ENCODE measurements at regions not wholly inside any gene's neighbourhood (a gene's known extent, or its start where the extent isn't known, plus 50 kb on each side); places are given as distances from the start of the nearest gene placed in this dataset.
"Not testable (repeated sequence)": the region's sequence is repeated elsewhere in the genome, so short reads cannot be mapped to it uniquely, and the experiment has no call there.

- Mint-ChIP-seq H3K4me3 (peak overlapping the region; percentile 44 to 66), H3K27me3 (peaks cover 37 to 48% of the 10 kb centered on the region in 2 donors), H3K9me3 (peaks cover 0 to 1% of the 10 kb centered on the region in 2 donors), H3K4me1 (peaks cover 0 to 13% of the 10 kb centered on the region in 2 donors), H3K36me3 (no peaks in the 10 kb centered on the region), H3K27ac (no peak overlapping the region)
- ATAC-seq (replicated peaks) (no peak), DNase-seq (no peak)
Measured at GRCh38 chr13:24931450-24932251, 164.3 kb upstream of the PABPC3 start.

- ATAC-seq (replicated peaks); H3K36me3 Mint-ChIP-seq; H3K27ac Mint-ChIP-seq; DNase-seq; H3K4me3 Mint-ChIP-seq; H3K9me3 Mint-ChIP-seq: not testable (repeated sequence)
- Mint-ChIP-seq H3K27me3 (peaks cover 37 to 58% of the 10 kb centered on the region in 2 donors), H3K4me1 (peaks cover 0 to 13% of the 10 kb centered on the region in 2 donors)
Measured at GRCh38 chr13:24933106-24934023, 162.6 kb upstream of the PABPC3 start.

GRCh38 chr13:24934024-24934385 is 161.9 kb upstream of the PABPC3 start:
- H3K4me3 Mint-ChIP-seq; H3K9me3 Mint-ChIP-seq; H3K36me3 Mint-ChIP-seq; DNase-seq; H3K27ac Mint-ChIP-seq; ATAC-seq (replicated peaks): not testable (repeated sequence)
- H3K27me3 Mint-ChIP-seq = peaks cover 43 to 62% of the 10 kb centered on the region in 2 donors
- H3K4me1 Mint-ChIP-seq = peaks cover 0 to 13% of the 10 kb centered on the region in 2 donors

DNA sequence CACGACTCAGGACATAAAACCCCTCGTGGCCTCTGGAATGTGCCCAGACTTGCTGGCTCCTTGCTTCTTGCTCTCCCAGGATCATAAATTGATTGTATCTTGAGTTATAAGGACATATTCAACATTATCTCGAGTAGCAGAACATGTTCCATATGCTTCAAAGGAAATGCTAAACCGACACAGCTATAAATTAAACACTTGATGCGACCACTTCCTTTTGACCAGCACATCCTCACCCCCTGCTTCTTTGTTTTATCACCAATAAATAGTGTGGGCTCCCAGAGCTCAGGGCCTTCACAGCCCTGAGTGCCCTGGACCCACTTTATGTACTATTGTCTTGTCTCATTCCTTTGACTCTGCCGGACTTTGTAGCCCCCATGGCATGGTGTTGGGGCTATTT is 157.0 kb upstream of the PABPC3 start:
- Mint-ChIP-seq H3K9me3 (no peaks in the 10 kb centered on the region), H3K27ac (no peak overlapping the region), H3K27me3 (peaks cover 23 to 37% of the 10 kb centered on the region in 2 donors), H3K36me3 (peaks cover 0 to 3% of the 10 kb centered on the region in 2 donors), H3K4me1 (no peaks in the 10 kb centered on the region), H3K4me3 (no peak overlapping the region)
- DNase-seq (no peak), ATAC-seq (replicated peaks) (no peak)

DNA sequence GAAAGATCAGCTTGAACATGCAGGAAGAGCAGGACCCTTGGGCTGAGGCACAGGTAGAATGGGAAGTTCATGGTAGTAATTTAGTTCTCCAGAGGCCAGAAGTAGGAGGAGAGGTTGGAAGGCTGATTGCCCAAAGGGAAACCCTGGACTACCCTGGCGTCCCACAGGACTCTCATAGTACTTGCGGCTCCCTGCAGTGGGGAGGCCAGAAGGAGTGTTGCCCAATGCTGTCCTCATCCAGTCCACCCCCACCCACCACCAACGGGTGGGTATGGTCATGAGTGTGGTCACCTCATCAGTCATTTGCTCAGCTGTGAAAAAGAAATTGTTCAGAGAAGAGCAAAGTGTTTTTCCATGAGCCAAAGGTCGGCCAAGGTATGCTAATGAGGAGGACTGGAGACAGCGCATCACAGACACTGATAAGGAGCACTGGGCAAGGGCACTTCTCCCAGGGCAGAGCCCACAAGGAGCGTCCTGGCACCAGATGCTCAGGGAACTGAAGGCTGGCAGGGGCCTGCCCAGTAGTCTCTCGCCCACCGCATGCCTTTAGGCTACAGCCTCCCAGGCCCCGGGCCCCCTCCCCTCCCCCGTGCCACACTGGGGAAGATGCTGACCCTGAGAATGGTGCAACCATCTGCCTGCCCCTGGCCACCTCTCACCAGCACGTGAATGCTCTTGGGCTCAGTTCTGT is 154.8 kb upstream of the PABPC3 start:
- H3K36me3 Mint-ChIP-seq; H3K9me3 Mint-ChIP-seq; ATAC-seq (replicated peaks); H3K4me1 Mint-ChIP-seq; DNase-seq; H3K4me3 Mint-ChIP-seq: not testable (repeated sequence)
- H3K27me3 Mint-ChIP-seq = peaks cover 23 to 40% of the 10 kb centered on the region in 2 donors
- H3K27ac Mint-ChIP-seq = peak overlapping the region; percentile 9

DNA sequence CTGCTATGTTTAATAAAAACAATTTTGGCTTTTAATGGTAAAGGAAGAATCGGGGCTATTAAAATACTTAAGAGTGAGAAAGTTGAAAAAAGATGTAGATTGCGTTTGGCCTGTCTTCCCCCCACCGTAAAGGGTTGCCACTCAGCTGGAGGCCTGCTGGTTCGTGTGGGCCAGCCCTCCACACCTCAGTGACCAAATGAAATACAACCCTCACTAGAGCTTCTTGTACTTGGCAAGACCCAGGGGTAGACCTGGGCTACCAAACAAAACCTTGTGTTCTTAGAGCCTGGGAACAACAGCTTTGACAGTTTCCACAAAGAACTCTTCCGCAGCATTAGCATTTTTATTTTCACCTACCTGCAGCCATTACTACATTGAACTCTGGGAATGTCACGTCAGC is 152.8 kb upstream of the PABPC3 start:
- H3K27me3 Mint-ChIP-seq = peaks cover 23 to 32% of the 10 kb centered on the region in 2 donors
- no peaks in the 10 kb centered on the region for H3K9me3 Mint-ChIP-seq
- no peak for DNase-seq
- no peaks in the 10 kb centered on the region for H3K4me1 Mint-ChIP-seq
- no peaks in the 10 kb centered on the region for H3K36me3 Mint-ChIP-seq
- H3K4me3 Mint-ChIP-seq = no peak overlapping the region
- ATAC-seq (replicated peaks) = no peak
- peak overlapping the region; percentile 56 for H3K27ac Mint-ChIP-seq

DNA sequence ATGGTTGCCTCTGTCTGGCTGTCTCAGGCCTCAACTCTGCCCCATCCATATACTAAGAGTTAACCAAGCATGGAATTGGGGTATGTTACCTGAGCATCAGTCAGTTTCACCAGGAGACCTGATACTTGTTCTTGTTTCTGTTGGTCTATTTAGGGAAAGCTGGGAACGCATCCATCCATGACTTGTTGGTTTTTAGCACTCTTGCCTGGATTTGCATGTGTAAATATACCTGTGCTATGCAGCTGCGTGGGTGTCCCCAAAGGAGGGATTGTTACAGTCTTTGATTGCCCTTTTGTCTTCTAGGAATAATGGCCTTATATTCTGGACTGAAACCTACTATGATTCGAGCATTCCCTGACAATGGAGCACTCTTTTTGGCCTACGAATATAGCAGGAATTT is 151.9 kb upstream of the PABPC3 start:
- ATAC-seq (replicated peaks); H3K4me3 Mint-ChIP-seq; H3K9me3 Mint-ChIP-seq; H3K4me1 Mint-ChIP-seq; DNase-seq; H3K36me3 Mint-ChIP-seq; H3K27ac Mint-ChIP-seq: not testable (repeated sequence)
- H3K27me3 Mint-ChIP-seq = peaks cover 17 to 25% of the 10 kb centered on the region in 2 donors

GRCh38 chr13:24948977-24949376 is 147.0 kb upstream of the PABPC3 start:
- peak; percentile 2 for DNase-seq
- H3K4me3 Mint-ChIP-seq = peak overlapping the region; percentile 39 to 72
- peak; percentile 34 to 55 for ATAC-seq (replicated peaks)
- peaks cover 9 to 16% of the 10 kb centered on the region in 2 donors for H3K4me1 Mint-ChIP-seq
- not testable (repeated sequence) for H3K36me3 Mint-ChIP-seq, H3K27ac Mint-ChIP-seq, H3K9me3 Mint-ChIP-seq
- peaks cover 11 to 16% of the 10 kb centered on the region in 2 donors for H3K27me3 Mint-ChIP-seq

- peaks cover 10 to 16% of the 10 kb centered on the region in 2 donors for H3K27me3 Mint-ChIP-seq
- H3K4me3 Mint-ChIP-seq; H3K36me3 Mint-ChIP-seq; ATAC-seq (replicated peaks); H3K9me3 Mint-ChIP-seq; DNase-seq: not testable (repeated sequence)
- peak overlapping the region; percentile 0 for H3K27ac Mint-ChIP-seq
- peaks cover 9 to 16% of the 10 kb centered on the region in 2 donors for H3K4me1 Mint-ChIP-seq
Measured at GRCh38 chr13:24950611-24951010, 145.3 kb upstream of the PABPC3 start.

- DNase-seq; H3K9me3 Mint-ChIP-seq; H3K4me3 Mint-ChIP-seq; H3K4me1 Mint-ChIP-seq; H3K36me3 Mint-ChIP-seq; H3K27ac Mint-ChIP-seq; ATAC-seq (replicated peaks): not testable (repeated sequence)
- H3K27me3 Mint-ChIP-seq = peaks cover 25 to 31% of the 10 kb centered on the region in 2 donors
Measured at GRCh38 chr13:24967970-24968369, 128.0 kb upstream of the PABPC3 start.

DNA sequence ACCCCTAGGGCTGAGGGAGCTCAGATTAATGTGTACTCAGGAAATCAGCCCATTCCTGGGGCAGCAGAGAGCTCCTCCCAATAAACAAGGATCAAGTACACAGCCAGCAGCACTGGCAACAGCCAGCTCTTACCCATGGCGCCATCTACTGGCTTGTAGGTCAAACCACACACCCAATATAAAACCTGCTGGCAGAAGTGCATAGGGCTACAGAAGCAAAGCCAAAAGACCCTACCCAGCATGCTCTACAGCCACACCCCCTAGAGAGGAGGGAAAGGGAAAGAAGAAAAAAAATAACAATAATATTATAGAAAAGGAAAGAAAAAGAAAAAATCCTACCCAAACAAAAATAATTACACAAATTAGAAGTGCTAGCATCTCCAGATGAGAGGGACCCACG is 127.5 kb upstream of the PABPC3 start:
- not testable (repeated sequence) for H3K4me1 Mint-ChIP-seq; H3K9me3 Mint-ChIP-seq; H3K27ac Mint-ChIP-seq; H3K4me3 Mint-ChIP-seq; H3K36me3 Mint-ChIP-seq; ATAC-seq (replicated peaks)
- peak; percentile 6 for DNase-seq
- H3K27me3 Mint-ChIP-seq = peaks cover 25 to 27% of the 10 kb centered on the region in 2 donors

- not testable (repeated sequence) for H3K36me3 Mint-ChIP-seq; H3K4me1 Mint-ChIP-seq; DNase-seq; ATAC-seq (replicated peaks); H3K27ac Mint-ChIP-seq; H3K9me3 Mint-ChIP-seq; H3K4me3 Mint-ChIP-seq
- peaks cover 24 to 28% of the 10 kb centered on the region in 2 donors for H3K27me3 Mint-ChIP-seq
Measured at GRCh38 chr13:24973102-24973501, 122.8 kb upstream of the PABPC3 start.

DNA sequence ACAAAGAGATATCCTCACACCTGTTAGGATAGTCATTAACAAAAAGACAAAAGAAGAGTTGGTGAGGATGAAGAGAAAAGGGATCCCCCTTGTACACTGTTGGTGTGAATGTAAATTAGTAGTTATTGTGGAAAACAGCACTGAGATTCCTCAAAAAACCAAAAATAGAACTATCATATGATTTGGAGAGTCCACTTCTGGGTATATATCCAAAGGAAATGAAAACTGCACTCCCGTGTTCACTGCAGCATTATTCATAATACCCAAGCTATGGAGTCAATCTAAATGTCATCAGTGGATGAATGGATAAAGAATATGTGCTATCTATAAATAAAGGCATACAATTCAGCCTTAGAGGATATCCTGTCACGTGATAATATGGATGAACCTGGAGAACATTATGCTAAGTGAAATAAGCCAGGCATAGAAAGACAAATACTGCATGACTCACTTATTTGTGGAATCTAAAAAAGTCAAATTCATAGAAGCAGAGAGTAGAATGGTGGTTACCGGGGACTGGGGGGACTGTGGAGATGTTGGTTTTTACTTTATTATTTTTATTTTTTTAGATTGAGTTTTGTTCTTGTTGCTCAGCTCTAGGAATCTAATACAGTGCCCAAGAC is 114.6 kb upstream of the PABPC3 start:
- Mint-ChIP-seq H3K4me1 (peaks cover 6 to 10% of the 10 kb centered on the region in 2 donors), H3K27me3 (peaks cover 29 to 30% of the 10 kb centered on the region in 2 donors)
- DNase-seq; ATAC-seq (replicated peaks); H3K9me3 Mint-ChIP-seq; H3K36me3 Mint-ChIP-seq; H3K4me3 Mint-ChIP-seq; H3K27ac Mint-ChIP-seq: not testable (repeated sequence)
